GM21825 (cell line): ENCODE measurements at regions not wholly inside any gene's neighbourhood (a gene's known extent, or its start where the extent isn't known, plus 50 kb on each side); places are given as distances from the start of the nearest gene placed in this dataset.
"Not testable (repeated sequence)": the region's sequence is repeated elsewhere in the genome, so short reads cannot be mapped to it uniquely, and the experiment has no call there.

Experiments used
- ATAC-seq: cut with Tn5 transposase; IDR thresholded peaks from one replicate; pipeline ENCODE4 v1.9.1; 2021; ENCODE audit warnings: mild to moderate bottlenecking, moderate library complexity; ENCODE audit not compliant: unreplicated experiment

DNA sequence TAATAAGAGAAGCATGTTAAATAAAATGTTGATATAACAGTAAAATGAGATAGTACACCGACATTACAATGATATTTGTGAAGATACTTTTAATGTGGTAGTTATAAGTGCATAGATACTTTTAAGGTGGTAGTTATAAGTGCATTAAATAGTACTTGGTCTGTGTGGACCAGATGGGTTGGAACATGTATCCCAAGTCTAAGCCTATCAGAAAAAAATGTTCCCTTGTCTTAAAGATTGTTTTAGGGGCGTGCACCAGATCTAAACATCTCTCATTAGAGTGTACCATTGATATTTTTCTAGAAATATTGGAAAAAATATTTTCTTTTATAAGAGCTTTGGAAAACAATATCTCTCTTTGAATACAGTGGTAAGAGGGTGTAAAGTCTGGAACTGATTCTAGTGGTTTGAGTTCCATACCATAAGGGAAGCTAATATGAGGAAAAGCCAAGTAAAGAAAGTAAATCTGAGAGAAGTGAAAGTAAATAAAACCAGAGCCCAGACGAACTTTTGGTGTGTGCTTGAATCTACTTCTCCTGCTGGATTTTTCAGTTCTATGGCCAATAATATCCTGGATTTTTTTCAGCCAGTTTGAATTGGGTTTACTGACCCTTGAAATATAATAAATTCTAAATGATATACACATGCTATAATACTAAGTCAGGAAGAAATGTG is 175.3 kb downstream of the MBL2 start:
- ATAC-seq = no peak

DNA sequence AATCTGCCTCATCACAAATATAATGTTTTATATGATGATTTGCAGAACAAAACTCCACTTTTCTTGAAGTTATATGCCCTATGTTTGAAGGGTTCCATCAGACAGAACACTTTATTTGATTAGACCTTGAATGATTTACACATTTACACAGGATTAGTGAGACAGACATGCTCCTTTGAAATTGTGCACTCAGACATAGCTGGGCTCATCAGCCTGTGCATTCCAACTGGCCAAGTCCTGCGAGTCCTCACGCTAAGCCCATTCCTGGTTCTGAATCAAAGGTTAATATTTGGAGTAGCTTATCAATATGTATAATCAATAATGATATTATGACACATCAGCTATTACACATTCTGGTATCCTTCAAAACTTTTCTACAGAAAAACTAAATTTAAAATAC is 173.6 kb downstream of the MBL2 start:
- ATAC-seq = no peak

DNA sequence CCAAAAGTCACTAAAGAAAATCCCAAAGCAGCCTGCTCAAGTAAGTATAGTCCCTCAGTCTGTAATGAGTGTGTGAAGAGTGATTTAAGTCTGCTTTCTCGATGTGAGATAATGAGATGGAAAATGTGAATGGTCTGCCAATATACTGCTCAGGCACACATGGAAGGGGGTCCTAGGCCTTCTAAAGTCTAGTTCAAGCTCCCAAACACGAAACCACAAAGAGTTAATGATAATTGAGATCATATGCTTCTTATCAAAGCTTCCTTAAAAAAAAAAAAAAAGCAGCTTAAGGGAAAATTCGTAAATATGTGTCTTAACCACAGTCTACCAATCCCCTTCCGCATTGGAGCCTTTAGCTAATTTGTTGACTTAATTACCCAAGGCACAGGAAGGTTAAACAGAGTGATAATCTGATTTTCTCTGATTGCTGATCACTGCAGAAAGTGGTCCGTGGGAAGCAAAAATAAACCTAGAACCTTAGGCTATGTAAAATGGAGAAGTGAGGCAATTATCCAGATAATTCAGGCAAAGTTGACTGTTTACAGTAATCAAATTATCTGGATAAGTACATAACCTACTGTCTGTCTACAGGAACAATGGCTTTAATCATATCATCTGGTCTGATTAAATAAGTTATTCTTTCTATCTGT is 172.9 kb downstream of the MBL2 start:
- ATAC-seq = no peak

DNA sequence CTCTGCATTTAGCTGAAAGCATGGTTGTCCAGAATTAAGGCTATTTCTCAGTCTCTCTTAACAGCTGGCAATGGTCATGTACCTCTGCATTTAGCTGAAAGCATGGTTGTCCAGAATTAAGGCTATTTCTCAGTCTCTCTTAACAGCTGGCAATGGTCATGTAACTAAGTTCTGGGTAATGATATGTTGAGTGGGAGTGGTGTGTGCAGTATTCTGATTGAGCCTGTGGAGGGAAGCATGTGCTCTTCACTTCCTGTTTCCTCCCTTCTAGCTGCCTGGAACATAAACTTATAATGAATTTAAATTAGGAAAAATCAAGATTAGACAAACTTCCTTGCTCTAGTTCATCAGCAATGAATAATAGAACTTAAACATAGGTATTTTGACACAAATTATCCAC is 168.5 kb downstream of the MBL2 start:
- ATAC-seq = not testable (repeated sequence)

DNA sequence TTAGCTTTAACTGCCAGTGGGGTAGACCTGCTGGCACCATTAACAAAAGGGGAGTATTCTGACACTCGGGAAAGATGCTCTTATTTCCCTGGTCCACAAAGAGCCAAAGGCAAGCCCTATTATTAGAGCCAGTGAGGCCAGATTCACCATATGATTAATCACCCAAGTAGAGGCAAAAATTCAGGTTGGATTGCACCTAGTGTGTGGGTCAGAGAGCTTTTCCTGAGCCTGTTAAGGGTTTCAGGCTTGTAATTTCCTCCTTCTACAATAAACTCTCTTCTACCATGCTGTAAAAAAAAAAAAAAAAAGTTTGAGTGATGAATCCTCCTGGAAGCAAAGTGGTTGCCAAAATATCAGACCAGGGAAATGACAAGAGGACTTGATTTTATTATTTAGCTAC is 163.5 kb downstream of the MBL2 start:
- no peak for ATAC-seq

DNA sequence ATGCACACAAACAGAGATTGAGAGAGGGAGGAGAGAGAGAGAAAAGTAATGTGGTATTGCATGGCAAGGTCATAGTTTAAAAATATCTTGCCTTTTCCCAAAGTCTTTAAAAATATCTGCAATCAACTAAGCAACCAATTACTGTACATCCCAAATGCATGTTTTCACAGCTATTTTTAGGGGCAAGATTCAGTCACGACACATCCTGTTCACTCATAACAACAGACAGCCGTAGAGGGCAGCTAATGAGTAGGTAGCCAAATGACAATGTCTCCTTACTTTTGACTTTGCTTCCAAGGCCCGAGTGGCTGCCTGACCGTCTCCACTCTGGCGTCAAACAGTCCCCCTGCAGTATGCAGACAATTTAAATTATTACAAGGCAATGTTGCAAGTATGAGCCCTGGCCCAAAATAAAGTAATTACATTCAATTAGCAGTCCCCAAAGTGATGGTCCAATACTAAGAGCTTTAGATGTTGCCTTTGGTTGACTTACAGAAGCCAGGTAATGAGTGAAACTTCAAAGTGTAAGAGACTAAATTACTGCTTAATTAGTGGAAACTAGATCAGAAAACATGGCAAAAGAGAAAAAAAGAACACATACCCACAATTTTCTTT is 162.9 kb downstream of the MBL2 start:
- ATAC-seq = no peak

DNA sequence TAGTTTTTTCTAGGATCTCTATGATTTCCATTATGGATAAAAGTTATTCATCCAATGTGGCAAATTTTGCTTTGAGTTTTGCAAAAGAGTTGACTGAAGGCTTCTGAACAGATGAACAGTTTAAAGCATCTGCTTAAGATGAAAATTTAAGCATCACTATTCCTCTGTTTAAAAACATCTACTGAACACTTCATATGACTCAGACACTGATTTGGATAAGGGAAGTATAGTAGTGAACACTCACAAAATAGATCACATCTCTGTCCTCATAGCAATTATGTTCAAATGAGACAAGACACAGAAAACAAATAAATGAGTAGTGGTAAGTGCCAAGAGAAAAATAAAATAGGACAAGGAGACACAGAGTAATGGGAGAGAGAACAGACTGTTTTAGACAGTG is 157.3 kb downstream of the MBL2 start:
- ATAC-seq = no peak

DNA sequence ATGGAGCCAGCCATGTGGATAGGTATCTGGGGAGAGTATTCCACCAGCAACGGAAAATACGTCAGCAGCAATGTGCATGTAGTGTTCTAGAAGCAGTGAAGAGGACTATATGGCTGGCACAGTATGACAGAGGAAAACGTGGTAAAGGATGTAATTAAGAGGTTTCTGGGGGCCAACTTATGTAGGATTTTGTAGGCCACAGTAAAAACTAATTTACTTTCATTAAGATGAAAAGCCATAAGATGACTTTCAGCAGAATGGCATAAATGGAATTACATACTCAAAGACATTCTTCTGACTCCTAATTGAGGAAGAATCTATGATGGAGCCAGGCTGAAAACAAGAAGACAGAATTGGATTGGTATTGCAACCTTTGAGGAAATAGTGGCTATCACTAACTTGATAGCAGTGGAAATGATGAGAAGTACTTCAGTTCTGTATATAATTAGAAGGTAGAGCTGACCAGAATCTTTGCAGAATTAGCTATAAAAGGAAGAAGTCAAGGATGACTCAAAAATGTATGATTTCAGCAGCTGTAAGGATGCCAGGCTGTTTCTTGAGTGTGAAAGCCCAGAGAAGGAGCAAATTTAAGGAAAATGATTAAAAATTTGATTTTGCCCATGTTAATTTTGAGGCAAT is 156.7 kb downstream of the MBL2 start:
- ATAC-seq = no peak

DNA sequence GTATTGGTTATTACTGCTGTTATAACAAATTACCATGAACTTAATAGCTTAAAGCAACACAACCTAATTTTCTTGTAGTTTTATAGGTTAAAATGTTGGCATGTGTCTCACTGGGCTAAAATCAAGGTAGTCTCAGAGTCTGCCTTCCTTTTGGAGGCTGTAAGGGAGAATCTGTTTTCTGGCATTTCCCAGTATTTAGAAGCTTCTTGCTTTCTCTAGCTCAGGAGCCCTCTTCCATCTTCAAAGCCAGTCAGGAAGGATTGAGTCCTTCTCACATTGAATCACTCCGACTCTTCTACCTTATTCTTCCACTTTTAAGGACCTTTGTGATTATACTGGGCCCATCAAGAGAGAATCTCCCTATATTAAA is 156.2 kb downstream of the MBL2 start:
- no peak for ATAC-seq

DNA sequence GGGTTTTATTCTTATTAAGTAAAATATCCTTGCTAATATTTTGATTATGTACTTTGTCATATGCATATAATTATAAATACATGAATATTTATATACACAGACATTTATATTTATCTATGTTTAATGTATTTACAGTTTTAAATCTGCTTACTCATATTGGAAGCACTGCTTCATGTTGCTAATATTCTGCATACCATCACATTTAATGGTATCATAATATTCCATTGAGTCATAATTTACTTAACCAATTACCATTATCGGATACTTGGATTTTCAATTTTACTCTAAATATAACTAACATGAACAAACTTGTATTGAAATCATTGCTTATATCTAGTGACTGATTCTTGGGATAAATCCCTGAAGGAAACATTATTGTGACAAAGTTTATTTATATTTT is 155.2 kb downstream of the MBL2 start:
- ATAC-seq = no peak

DNA sequence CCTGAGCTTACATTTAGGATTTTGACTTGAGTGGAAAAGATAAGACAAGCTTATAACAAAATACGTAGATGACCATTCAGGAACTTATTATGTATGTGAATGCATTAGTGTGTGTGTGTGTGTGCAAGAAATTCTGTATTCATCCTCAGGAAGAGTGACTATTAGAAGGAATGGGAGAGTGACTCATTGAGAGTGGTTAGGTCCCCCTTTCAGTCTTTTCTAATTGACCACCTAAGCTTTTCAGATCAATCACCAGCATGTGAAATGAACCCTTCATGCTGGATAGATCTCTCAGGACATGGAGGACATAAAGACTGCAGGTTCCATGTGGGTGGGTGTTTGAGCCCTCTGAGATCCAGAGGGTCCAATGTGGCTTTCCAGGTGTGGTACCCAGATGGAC is 153.5 kb downstream of the MBL2 start:
- no peak for ATAC-seq

DNA sequence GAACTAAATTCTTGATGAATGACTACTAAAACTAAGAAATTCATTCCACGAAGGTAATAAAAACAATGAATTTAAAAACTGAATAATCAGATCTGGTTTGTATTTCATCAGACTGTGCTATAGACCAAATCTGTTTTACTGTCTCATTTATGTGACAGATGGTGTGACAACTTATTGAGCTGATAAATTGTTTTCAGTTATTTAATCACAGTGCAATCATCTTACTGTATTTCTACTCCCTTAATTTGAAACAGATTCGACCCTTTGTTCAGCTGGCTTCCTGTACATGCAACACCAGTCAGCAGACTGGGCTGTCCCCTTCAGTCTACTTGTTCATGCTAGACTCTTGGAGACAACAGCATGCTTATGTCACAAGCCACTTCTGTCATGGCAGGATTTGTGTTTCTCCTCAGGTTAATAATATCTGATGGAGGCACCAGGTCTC is 150.9 kb downstream of the MBL2 start:
- no peak for ATAC-seq

DNA sequence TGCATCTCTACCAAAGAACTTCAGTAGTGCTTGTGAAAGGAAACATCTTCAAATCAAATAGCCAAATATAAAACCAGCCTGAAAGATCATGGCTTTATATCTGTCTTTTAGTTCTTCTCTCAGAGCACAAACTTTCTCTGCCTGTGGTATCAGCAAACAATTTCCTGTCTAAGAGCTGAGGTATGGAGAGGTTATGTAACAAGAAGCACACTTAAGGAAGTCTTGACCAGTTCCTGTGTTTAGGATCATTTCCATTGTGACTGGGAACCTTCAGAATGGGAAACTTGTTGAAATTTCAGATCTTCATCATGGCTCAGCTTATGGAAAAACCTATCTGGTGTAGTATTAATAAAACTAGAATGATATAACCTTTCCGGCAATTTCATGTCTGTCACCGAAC is 148.8 kb downstream of the MBL2 start:
- no peak for ATAC-seq

DNA sequence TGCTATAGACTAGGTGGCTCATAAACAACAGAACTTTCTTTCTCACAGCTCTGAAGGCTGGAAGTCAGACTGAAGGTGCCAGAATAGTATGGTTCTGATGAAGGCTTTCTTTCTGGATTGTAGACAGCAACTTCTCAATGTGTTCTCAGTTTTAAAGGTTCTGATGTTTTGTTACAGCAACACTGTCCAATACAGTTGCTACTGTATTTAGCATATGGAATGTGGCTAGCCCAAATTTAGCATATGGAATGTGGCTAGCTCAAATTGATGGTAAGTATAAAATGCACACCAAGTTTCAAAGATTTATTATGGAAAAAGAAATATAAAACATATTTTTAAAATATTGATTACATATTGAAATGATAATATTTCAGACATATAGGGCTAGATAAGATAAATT is 145.3 kb downstream of the MBL2 start:
- ATAC-seq = no peak

DNA sequence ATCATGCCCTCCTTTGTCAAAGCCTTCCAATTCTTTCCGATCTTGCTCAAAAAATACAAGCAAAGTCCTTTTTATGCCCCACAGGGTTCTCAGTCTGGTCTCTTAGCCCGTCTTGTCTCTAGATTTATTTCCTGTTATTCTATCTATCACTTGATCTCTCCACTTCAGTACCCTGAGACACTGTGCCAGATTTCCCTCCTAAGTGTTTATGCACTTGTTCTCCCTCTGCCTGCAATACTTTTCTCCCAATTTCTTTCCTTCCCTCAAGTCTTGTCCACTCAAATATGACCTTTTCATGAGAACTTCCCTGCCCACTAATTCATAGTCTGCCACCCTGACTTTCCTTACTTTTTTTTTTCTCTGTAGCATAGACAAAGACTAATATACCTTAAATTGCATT is 141.4 kb downstream of the MBL2 start:
- no peak for ATAC-seq

DNA sequence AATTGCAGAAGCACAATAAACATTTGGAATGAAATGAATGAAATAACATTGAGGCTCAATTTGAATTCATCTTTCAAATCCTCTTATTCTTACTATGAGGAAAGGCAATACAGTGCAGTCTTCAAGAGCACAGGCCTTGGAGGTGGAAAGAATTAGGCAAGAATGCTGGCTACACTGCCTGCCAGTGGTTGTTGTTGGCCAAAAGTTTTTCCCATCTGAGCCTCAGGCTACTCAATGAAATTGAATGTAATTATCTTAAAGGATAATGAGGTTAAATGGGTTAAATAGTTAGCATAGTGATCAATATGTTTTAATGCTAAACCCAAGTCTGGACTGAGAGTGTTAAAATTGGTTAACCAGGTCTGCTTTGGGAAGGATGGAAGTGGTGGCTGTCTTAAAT is 140.9 kb downstream of the MBL2 start:
- ATAC-seq = no peak

DNA sequence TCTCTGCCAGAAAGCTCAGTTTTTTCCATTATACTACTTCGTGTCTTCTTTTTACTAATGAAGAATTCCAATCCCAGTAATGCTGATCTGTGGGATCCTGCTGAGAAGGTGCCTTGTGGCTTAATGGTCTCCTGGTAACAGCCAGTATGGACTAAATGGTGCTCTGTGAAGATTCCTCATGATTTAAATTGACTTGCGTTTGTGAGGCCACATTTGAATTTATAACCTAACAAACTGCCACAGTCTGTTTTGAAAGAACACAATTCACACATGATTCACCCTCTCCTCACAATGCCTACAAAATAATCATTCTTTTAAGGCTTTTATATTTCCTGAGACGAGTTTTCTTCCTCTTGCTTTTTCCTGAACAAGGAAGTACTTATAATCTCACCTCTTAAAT is 140.0 kb downstream of the MBL2 start:
- no peak for ATAC-seq

DNA sequence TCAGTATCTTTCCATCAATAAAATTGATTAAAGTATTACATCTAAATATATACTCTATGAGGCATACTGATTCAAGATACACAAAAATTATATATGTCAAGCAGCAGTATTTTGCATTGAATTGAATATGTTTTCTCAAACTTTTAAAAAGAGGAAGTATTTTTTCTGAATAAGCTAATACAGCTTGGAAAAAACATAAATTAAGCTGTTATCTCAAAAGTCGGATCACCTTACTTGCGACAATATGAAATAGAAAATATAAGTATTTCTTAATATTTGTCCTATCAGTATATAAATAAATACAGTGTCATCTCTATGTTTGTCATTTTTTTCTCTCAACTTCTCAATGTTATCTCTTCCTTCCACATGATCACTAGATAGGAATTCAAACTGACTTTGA is 139.3 kb downstream of the MBL2 start:
- ATAC-seq = no peak

DNA sequence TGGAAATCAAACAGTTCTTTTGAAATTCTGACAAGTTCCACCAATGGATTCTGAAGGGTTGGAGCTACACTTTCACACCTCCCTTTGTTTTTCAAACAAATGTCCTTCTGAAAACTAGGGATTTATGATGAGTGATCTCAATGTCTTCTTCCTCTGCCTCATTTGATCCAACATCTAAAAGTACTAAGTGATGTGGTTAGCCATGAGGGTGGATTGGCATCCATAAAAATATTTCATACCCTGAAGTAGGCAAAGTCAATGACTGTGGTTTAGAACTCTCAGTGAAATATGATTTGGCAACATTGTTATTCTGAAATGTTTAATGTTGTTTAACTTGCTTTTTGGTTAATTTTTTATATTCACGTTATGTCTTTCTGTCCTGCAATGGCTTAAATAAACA is 136.9 kb downstream of the MBL2 start:
- no peak for ATAC-seq

DNA sequence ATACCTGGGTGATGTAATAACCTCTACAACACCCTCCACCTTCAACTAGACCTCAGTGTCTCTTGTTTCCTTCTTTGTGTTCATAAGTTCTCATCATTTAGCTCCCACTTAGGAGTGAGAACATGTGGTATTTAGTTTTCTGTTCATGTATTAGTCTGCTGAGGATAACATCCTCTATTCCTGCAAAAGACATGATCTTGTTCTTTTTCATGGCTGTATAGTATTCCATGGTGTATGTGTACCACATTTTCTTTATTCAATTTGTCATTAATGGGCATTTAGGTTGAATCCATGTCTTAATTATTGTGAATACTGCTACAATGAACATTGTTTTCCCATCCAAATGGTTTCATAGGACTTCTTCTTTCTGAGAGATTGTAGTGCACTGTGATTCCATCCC is 135.7 kb downstream of the MBL2 start:
- ATAC-seq = no peak

DNA sequence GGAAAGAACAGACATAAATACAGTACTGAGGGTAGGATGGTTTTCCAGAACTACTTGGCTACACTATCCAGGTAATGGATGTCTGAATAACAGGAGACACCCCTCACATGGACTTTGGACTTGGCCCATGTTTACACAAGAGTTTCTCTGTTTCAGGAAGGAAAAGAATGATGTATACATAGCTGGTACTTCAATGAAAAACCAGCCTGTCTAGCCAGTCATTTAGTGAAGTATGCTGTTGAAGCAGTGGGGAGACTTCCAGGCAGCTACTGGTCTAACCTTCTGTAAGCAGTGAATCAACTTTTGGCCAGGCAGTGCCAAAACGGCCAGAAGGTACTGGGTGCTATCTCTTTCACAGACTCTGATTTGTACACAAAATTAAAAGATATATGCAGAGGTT is 135.0 kb downstream of the MBL2 start:
- no peak for ATAC-seq

DNA sequence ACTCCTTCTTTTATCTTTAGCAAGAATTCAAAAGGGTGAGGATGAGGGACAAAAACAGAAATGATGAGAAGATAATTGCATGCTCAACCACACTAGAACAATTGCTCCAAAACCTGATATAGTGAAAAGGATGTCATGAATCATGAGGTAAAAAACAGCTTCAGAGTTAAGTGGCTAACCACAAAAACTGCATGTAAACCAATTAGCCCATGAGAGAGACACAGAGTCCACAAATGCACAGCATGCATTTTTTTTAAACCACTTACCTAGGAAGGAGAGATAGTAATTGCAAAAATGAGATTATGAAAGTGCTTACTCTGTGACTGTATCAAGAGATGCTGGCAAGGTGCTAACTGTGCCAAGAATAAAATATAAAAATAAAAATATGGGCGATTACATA is 132.9 kb downstream of the MBL2 start:
- ATAC-seq = no peak
